H1 (cell line): ENCODE measurements at regions not wholly inside any gene's neighbourhood (a gene's known extent, or its start where the extent isn't known, plus 50 kb on each side); places are given as distances from the start of the nearest gene placed in this dataset.

Experiments
- CTCF ChIA-PET: fragments of 300-600 bp; sonication (Branson Sonifier 250); formaldehyde crosslinking; loops from one replicate; lab custom pipeline; 2021; ENCODE audit not compliant: partially characterized antibody; lab: Charles Lee
- POLR2A ChIA-PET: fragments of 300-600 bp; sonication (Branson Sonifier 250); formaldehyde crosslinking; loops from one replicate; lab custom pipeline; 2021; ENCODE audit warnings: inconsistent platforms; ENCODE audit not compliant: partially characterized antibody; lab: Charles Lee
- DNase-seq, 2 experiments: peaks; one replicate each; pipeline versions ENCODE4 v3.0.0 to v3.0.0-alpha.2; 2010 to 2022; ENCODE audit warnings: low spot score in 2 of 2, low read depth in 1 of 2, mixed read lengths in 1 of 2
- FAIRE-seq: peaks from 2 replicates; lab custom pipeline; 2011; peaks lifted over from hg19 to GRCh38; lab: Jason Lieb, UNC
- H2AFZ ChIP-seq: 2 replicates; pipeline ENCODE4 v1.8.1; 2012; ENCODE audit warnings: low read length, inconsistent platforms
- H2AK5ac ChIP-seq: 2 replicates; pipeline ENCODE4 v1.6.1; 2013; ENCODE audit warnings: low read depth, low read length
- H2BK120ac ChIP-seq: replicated peaks from 2 replicates; pipeline ENCODE3; 2013; ENCODE audit warnings: low read depth, low read length, inconsistent platforms
- H2BK12ac ChIP-seq: 2 replicates; pipeline ENCODE4 v1.6.1; 2013; ENCODE audit warnings: low read depth, low read length
- H2BK15ac ChIP-seq: 2 replicates; pipeline ENCODE4 v1.6.1; 2013; ENCODE audit warnings: low read length
- H2BK20ac ChIP-seq: 2 replicates; pipeline ENCODE4 v1.6.1; 2013; ENCODE audit warnings: low read length
- H2BK5ac ChIP-seq: 2 replicates; pipeline ENCODE4 v1.6.1; 2013; ENCODE audit warnings: low read depth, low read length
- H3K14ac ChIP-seq: 2 replicates; pipeline ENCODE4 v1.6.1; 2013; ENCODE audit warnings: inconsistent platforms; ENCODE audit not compliant: insufficient read length
- H3K18ac ChIP-seq: 2 replicates; pipeline ENCODE4 v1.6.1; 2013; ENCODE audit warnings: low read length; ENCODE audit errors: extremely low read depth
- H3K23ac ChIP-seq: 2 replicates; pipeline ENCODE4 v1.6.1; 2013; ENCODE audit warnings: inconsistent platforms; ENCODE audit not compliant: insufficient read length
- H3K23me2 ChIP-seq: 2 replicates; pipeline ENCODE4 v1.6.1; 2013; ENCODE audit warnings: low read depth, low read length
- H3K27ac ChIP-seq: 2 replicates; pipeline ENCODE4 v1.6.1; 2011; ENCODE audit warnings: low read depth, low read length, inconsistent platforms
- H3K27me3 ChIP-seq, 4 experiments: replicated peaks in 1 of 4; 1 replicate in 1 of 4; 2 replicates in 3 of 4; pipeline versions ENCODE4 v1.6.1 to v1.8.1; 2011 to 2013; ENCODE audit warnings: low read length in 3 of 4, mild to moderate bottlenecking in 3 of 4, inconsistent platforms in 2 of 4, mixed read lengths in 2 of 4, moderate library complexity in 1 of 4; ENCODE audit not compliant: control insufficient read depth in 3 of 4, insufficient read depth in 3 of 4; ENCODE audit errors: extremely low read depth in 1 of 4
- H3K36me3 ChIP-seq, 4 experiments: 2 replicates each; pipeline versions ENCODE4 v1.6.1 to v1.8.1; 2011 to 2013; ENCODE audit warnings: mild to moderate bottlenecking in 4 of 4, low read length in 3 of 4, moderate library complexity in 2 of 4, control low read depth in 1 of 4, inconsistent platforms in 1 of 4; ENCODE audit not compliant: insufficient read depth in 4 of 4, control insufficient read depth in 2 of 4
- H3K4ac ChIP-seq: replicated peaks from 2 replicates; pipeline ENCODE3; 2013; ENCODE audit warnings: low read length, low read depth, mixed read lengths, inconsistent platforms; ENCODE audit not compliant: insufficient read length
- H3K4me1 ChIP-seq, 4 experiments: replicated peaks in 1 of 4; 1 replicate in 1 of 4; 2 replicates in 3 of 4; pipeline versions ENCODE4 v1.6.1 to v1.8.1; 2011 to 2013; ENCODE audit warnings: low read length in 3 of 4, inconsistent platforms in 2 of 4, mixed read lengths in 1 of 4; ENCODE audit not compliant: insufficient read depth in 4 of 4, control insufficient read depth in 3 of 4
- H3K4me2 ChIP-seq, 2 experiments: 2 replicates each; pipeline versions ENCODE4 v1.6.1 to v1.8.1; 2011 to 2013; ENCODE audit warnings: low read depth in 2 of 2, low read length in 2 of 2, control low read depth in 1 of 2, inconsistent platforms in 1 of 2, mild to moderate bottlenecking in 1 of 2; ENCODE audit not compliant: insufficient read depth in 1 of 2
- H3K4me3 ChIP-seq, 4 experiments: fragments of 200-600, 300-600 bp in 1 of 4; sonication (generic), shearing (Covaris generic), sonication (Bioruptor Twin) in 1 of 4; 2 replicates each; pipeline versions ENCODE4 v1.5.1 to v1.8.1; 2011 to 2016; ENCODE audit warnings: low read length in 4 of 4, low read depth in 3 of 4, control low read depth in 2 of 4, inconsistent platforms in 2 of 4, mild to moderate bottlenecking in 2 of 4, mixed read lengths in 1 of 4, moderate library complexity in 1 of 4; ENCODE audit not compliant: insufficient read depth in 2 of 4; ENCODE audit errors: extremely low read depth in 1 of 4
- H3K56ac ChIP-seq: replicated peaks from 2 replicates; pipeline ENCODE3; 2013; ENCODE audit warnings: low read depth, mild to moderate bottlenecking, mixed read lengths, low read length, inconsistent platforms; ENCODE audit not compliant: insufficient read length
- H3K79me1 ChIP-seq: 2 replicates; pipeline ENCODE4 v1.6.1; 2013; ENCODE audit warnings: low read depth, low read length, control low read depth
- H3K79me2 ChIP-seq, 2 experiments: 2 replicates each; pipeline versions ENCODE4 v1.6.1 to v1.8.1; 2012 to 2013; ENCODE audit warnings: low read length in 2 of 2, mild to moderate bottlenecking in 2 of 2, inconsistent platforms in 1 of 2; ENCODE audit not compliant: insufficient read depth in 2 of 2, control insufficient read depth in 1 of 2
- H3K9ac ChIP-seq, 4 experiments: replicated peaks in 1 of 4; 1 replicate in 1 of 4; 2 replicates in 3 of 4; pipeline versions ENCODE4 v1.6.1 to v1.8.1; 2011 to 2013; ENCODE audit warnings: low read depth in 3 of 4, low read length in 3 of 4, control low read depth in 2 of 4, mild to moderate bottlenecking in 2 of 4, moderate library complexity in 2 of 4, inconsistent platforms in 1 of 4; ENCODE audit errors: extremely low read depth in 1 of 4
- H3K9me3 ChIP-seq, 2 experiments: 2 replicates each; pipeline versions ENCODE4 v1.6.1 to v1.8.1; 2012 to 2013; ENCODE audit warnings: mild to moderate bottlenecking in 2 of 2, moderate library complexity in 2 of 2, control low read depth in 1 of 2, inconsistent platforms in 1 of 2, low read depth in 1 of 2, low read length in 1 of 2, mixed read lengths in 1 of 2; ENCODE audit not compliant: insufficient read depth in 2 of 2
- H4K20me1 ChIP-seq, 2 experiments: replicated peaks in 1 of 2; 2 replicates each; pipeline versions ENCODE3 to v1.8.1; 2011 to 2013; ENCODE audit warnings: inconsistent platforms in 2 of 2, low read length in 2 of 2, mild to moderate bottlenecking in 1 of 2; ENCODE audit not compliant: insufficient read depth in 2 of 2, control insufficient read depth in 1 of 2
- H4K5ac ChIP-seq: 2 replicates; pipeline ENCODE4 v1.6.1; 2013; ENCODE audit warnings: low read length, low read depth, mixed read lengths, inconsistent platforms; ENCODE audit not compliant: insufficient read length
- H4K8ac ChIP-seq: 2 replicates; pipeline ENCODE4 v1.8.0; 2013; ENCODE audit warnings: mild to moderate bottlenecking, moderate library complexity, low read length, inconsistent platforms; ENCODE audit not compliant: insufficient read depth; ENCODE audit errors: extremely low read depth
- H4K91ac ChIP-seq: replicated peaks from 2 replicates; pipeline ENCODE3; 2013; ENCODE audit warnings: low read length, mixed read lengths, inconsistent platforms; ENCODE audit not compliant: insufficient read length
- CBX8 ChIP-seq: fragments of 300-800, 300-1000 bp; sonication (generic); IDR thresholded peaks from 2 replicates; pipeline ENCODE4 v1.7.1; 2016; ENCODE audit warnings: low read depth, low read length, borderline replicate concordance
- JUN ChIP-seq: IDR thresholded peaks from 2 replicates; pipeline ENCODE4 v1.6.1; 2011; ENCODE audit warnings: low read depth, mild to moderate bottlenecking, improper control_type of control experiment, low read length
- NRF1 ChIP-seq: IDR thresholded peaks from 2 replicates; pipeline ENCODE4 v1.6.1; 2011; ENCODE audit warnings: mild to moderate bottlenecking, low read depth, low read length, improper control_type of control experiment
- POLR2AphosphoS5 ChIP-seq: IDR thresholded peaks from 2 replicates; pipeline ENCODE4 v1.6.1; 2011; ENCODE audit warnings: low read depth, low read length
- SP1 ChIP-seq: IDR thresholded peaks from 2 replicates; pipeline ENCODE4 v1.6.1; 2011; ENCODE audit warnings: low read depth, low read length
- WGBS, 2 experiments: shearing (Covaris generic) in 1 of 2; methylation state at CpG; one replicate each; pipeline versions ENCODE4 v1.1.6 to v1.1.7; 2013 to 2015; ENCODE audit warnings: low lambda C conversion rate in 2 of 2, mixed read lengths in 2 of 2, inconsistent platforms in 1 of 2, low coverage in 1 of 2, missing lambda C conversion rate in 1 of 2; ENCODE audit not compliant: insufficient replicate concordance in 2 of 2, insufficient coverage in 1 of 2, insufficient read length in 1 of 2; ENCODE audit errors: extremely low coverage in 1 of 2, missing lambda C conversion rate in 1 of 2; 5-methylcytosine and 5-hydroxymethylcytosine counted together
- TF ChIP-seq, protein P1 (sequence below): IDR thresholded peaks from 2 replicates; pipeline ENCODE4 v1.6.1; 2012; ENCODE audit warnings: inconsistent platforms

GRCh38 chr16:86157616-86158247 lies 258.8 kb downstream of the IRF8 start:
- Histone ChIP-seq H3K23me2 (no peaks in the 10 kb centered on the region), H4K5ac (no peak overlapping the region), H2AK5ac (no peak overlapping the region), H4K8ac (no peak overlapping the region), H3K4ac (no peak overlapping the region), H3K79me2 (no peaks in the 10 kb centered on the region), H3K4me1 (no peaks in the 10 kb centered on the region), H3K36me3 (no peaks in the 10 kb centered on the region), H2BK12ac (no peak overlapping the region), H3K27me3 (no peaks in the 10 kb centered on the region; a peak in 1 of 7 replicates), H3K4me3 (no peak overlapping the region), H3K23ac (no peak overlapping the region), H3K4me2 (no peak overlapping the region), H3K9me3 (no peaks in the 10 kb centered on the region), H3K14ac (no peak overlapping the region), H2BK5ac (no peak overlapping the region), H3K56ac (no peak overlapping the region), H2AFZ (no peak overlapping the region; the same call in 1 of the 2 replicates), H2BK20ac (no peak overlapping the region), H2BK15ac (no peak overlapping the region), H3K18ac (no peak overlapping the region), H4K91ac (no peak overlapping the region), H3K27ac (no peak overlapping the region), H2BK120ac (no peak overlapping the region), H3K9ac (no peak overlapping the region), H4K20me1 (no peaks in the 10 kb centered on the region), H3K79me1 (no peaks in the 10 kb centered on the region)
- CTCF ChIA-PET, result interaction anchor here (0.6 to 2.6 kb wide), 6 partner anchors 9 to 1989 kb away, joined by 3 to 7 read pairs (median 4); no protein-coding TSS in a partner anchor
- POLR2A ChIA-PET, result no interaction called here
- DNase-seq (no peak), FAIRE-seq (no peak)
- TF ChIP-seq, protein P1, sequence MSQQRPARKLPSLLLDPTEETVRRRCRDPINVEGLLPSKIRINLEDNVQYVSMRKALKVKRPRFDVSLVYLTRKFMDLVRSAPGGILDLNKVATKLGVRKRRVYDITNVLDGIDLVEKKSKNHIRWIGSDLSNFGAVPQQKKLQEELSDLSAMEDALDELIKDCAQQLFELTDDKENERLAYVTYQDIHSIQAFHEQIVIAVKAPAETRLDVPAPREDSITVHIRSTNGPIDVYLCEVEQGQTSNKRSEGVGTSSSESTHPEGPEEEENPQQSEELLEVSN, result no peak
- TF ChIP-seq JUN, result no peak
- no peak for TF ChIP-seq SP1
- TF ChIP-seq POLR2AphosphoS5, result no peak
- TF ChIP-seq NRF1, result no peak
- no peak for TF ChIP-seq CBX8
- WGBS, 2 experiments, result 92% methylated on average over 6 of the region's 6 CpGs; no CpG with 5 or more reads in 1 of the 2 experiments
